Brain microvascular endothelial cell (primary cell): ENCODE measurements at regions not wholly inside any gene's neighbourhood (a gene's known extent, or its start where the extent isn't known, plus 50 kb on each side); places are given as distances from the start of the nearest gene placed in this dataset.

Experiments
- DNase-seq: peaks from one replicate; pipeline ENCODE4 v3.0.0-alpha.2; 2020
- H3K27ac ChIP-seq: fragments of 250-450 bp; sonication (Bioruptor Pico); 2 replicates; pipeline ENCODE4 v1.5.1; 2020; ENCODE audit warnings: mild to moderate bottlenecking, moderate library complexity
- H3K27me3 ChIP-seq: fragments of 250-450 bp; sonication (Bioruptor Pico); replicated peaks from 2 replicates; pipeline ENCODE4 v1.5.1; 2020; ENCODE audit warnings: mild to moderate bottlenecking
- H3K36me3 ChIP-seq: fragments of 250-450 bp; sonication (Bioruptor Pico); replicated peaks from 2 replicates; pipeline ENCODE4 v1.5.1; 2020; ENCODE audit warnings: mild to moderate bottlenecking
- H3K4me3 ChIP-seq: 2 replicates; pipeline ENCODE4 v1.5.1; 2011; ENCODE audit warnings: low read depth, mild to moderate bottlenecking, control low read depth, low read length, moderate library complexity
- CTCF ChIP-seq: IDR thresholded peaks from 2 replicates; pipeline ENCODE4 v1.5.1; 2011; ENCODE audit warnings: low read depth, mild to moderate bottlenecking, moderate library complexity, low read length, control low read depth, inconsistent platforms; ENCODE audit errors: missing control alignments
- in situ Hi-C: cut with HindIII; loops from 2 replicates; pipeline ENCODE4 v1.10.0; 2017; ENCODE audit warnings: low sequenced_read_pairs, low pct_ligation_motif_present

- H3K36me3 ChIP-seq = no peaks in the 10 kb centered on the region
- in situ Hi-C loops = no loop called here
- no peak for TF ChIP-seq CTCF
- DNase-seq = no peak
- H3K27me3 ChIP-seq = no peaks in the 10 kb centered on the region
- H3K4me3 ChIP-seq = no peak overlapping the region
- H3K27ac ChIP-seq = no peak overlapping the region
Observed at GRCh38 chr9:82571540-82571939, 491.4 kb downstream of the RASEF start.

- in situ Hi-C loops = no loop called here
- Histone ChIP-seq H3K4me3 (no peak overlapping the region), H3K27ac (no peak overlapping the region), H3K36me3 (no peaks in the 10 kb centered on the region), H3K27me3 (no peaks in the 10 kb centered on the region)
- no peak for DNase-seq
- no peak for TF ChIP-seq CTCF
Observed at GRCh38 chr9:82572146-82572545, 490.8 kb downstream of the RASEF start.

- Histone ChIP-seq H3K27me3 (no peaks in the 10 kb centered on the region), H3K4me3 (no peak overlapping the region), H3K36me3 (no peaks in the 10 kb centered on the region), H3K27ac (no peak overlapping the region)
- TF ChIP-seq CTCF = no peak
- DNase-seq = no peak
- in situ Hi-C loops = no loop called here
Observed at GRCh38 chr9:82574911-82575310, 488.0 kb downstream of the RASEF start.

GRCh38 chr9:82580921-82581320 lies 482.0 kb downstream of the RASEF start:
- Histone ChIP-seq H3K36me3 (no peaks in the 10 kb centered on the region), H3K27ac (no peak overlapping the region), H3K27me3 (no peaks in the 10 kb centered on the region), H3K4me3 (no peak overlapping the region)
- no peak for DNase-seq
- in situ Hi-C loops = no loop called here
- TF ChIP-seq CTCF = no peak

- H3K4me3 ChIP-seq = no peak overlapping the region
- in situ Hi-C loops = no loop called here
- no peak overlapping the region for H3K27ac ChIP-seq
- no peaks in the 10 kb centered on the region for H3K36me3 ChIP-seq
- no peak for TF ChIP-seq CTCF
- no peaks in the 10 kb centered on the region for H3K27me3 ChIP-seq
- no peak for DNase-seq
Observed at GRCh38 chr9:82581516-82581915, 481.4 kb downstream of the RASEF start.

GRCh38 chr9:82581935-82582334 lies 481.0 kb downstream of the RASEF start:
- TF ChIP-seq CTCF = no peak
- Histone ChIP-seq H3K36me3 (no peaks in the 10 kb centered on the region), H3K27ac (no peak overlapping the region), H3K27me3 (no peaks in the 10 kb centered on the region), H3K4me3 (no peak overlapping the region)
- in situ Hi-C loops = no loop called here
- no peak for DNase-seq
